Mammary epithelial cell (primary cell): ENCODE measurements at regions not wholly inside any gene's neighbourhood (a gene's known extent, or its start where the extent isn't known, plus 50 kb on each side); places are given as distances from the start of the nearest gene placed in this dataset.

Experiments
- CTCF ChIP-seq, 2 donors: IDR thresholded peaks in 1 of 2; conservative IDR thresholded peaks in 1 of 2; 2 replicates each; pipeline ENCODE4 v1.5.1; 2011 to 2012; ENCODE audit warnings: inconsistent platforms in 2 of 2, low read length in 2 of 2, mild to moderate bottlenecking in 2 of 2, control low read depth in 1 of 2, low read depth in 1 of 2; ENCODE audit not compliant: insufficient read depth in 1 of 2; ENCODE audit errors: extremely low read depth in 1 of 2
- EZH2 ChIP-seq: IDR thresholded peaks from 2 replicates; pipeline ENCODE4 v1.6.1; 2012; ENCODE audit warnings: low read length, inconsistent platforms, borderline replicate concordance

GRCh38 chr14:40762177-40762576 is 844.5 kb upstream of the LRFN5 start:
- TF ChIP-seq EZH2 (no peak), CTCF (conservative IDR thresholded peaks at IDR 0.05 in 1 of 2, IDR thresholded peaks at IDR 0.05 in 1 of 2; ENCODE audit: extremely low read depth in 1 of 2, insufficient read depth in 1 of 2, low read depth in 1 of 2, low read length in 2 of 2) (no peak)
